ENCODE measurements at regions not wholly inside any gene's neighbourhood (a gene's known extent, or its start where the extent isn't known, plus 50 kb on each side); places are given as distances from the start of the nearest gene placed in this dataset.

DNA sequence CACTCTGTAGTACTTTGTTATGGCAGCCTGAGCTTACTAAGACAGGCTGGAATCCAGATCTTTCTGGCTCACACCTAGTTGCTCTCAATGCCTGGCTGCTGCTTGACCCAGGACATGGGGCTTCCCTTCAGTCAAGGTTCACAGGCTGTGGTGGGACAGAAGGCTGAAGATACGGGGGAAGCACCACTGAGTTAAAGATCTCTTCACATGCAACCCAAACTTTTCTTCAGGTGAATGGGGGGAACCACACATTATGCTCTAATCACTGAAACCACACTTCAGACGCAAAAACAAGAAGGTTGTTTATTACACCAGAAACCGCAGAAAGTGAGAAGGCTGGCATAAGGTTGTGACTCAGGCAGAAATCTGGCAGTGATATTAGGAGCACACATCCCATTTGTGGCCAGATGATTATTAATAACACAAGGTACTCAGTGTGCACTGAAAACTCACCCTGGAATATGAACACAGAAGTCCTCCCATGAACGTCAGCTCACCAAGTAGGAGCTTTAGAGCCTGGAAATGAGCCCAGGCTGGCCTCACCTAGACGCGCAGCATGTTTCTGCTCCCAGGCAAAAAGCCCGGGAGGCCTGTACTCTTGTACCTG, 230.5 kb upstream of the CHRNA7 start:
- no peak overlapping the region for H3K4me3 ChIP-seq (ENCODE audit: low read length in 2 of 2)
- no peaks in the 10 kb centered on the region for H3K9me3 ChIP-seq (ENCODE audit: control insufficient read depth in 2 of 2, low read length in 2 of 2)
- H3K4me1 ChIP-seq (ENCODE audit: control insufficient read depth, insufficient read depth, low read length) = no peaks in the 10 kb centered on the region
- H3K36me3 ChIP-seq (ENCODE audit: control insufficient read depth in 2 of 2, insufficient read depth in 2 of 2, low read length in 2 of 2) = no peaks in the 10 kb centered on the region
- no peaks in the 10 kb centered on the region for H3K27me3 ChIP-seq (ENCODE audit: control insufficient read depth in 1 of 2, insufficient read depth in 2 of 2, low read length in 2 of 2)
- no peak overlapping the region for H3K9ac ChIP-seq (ENCODE audit: low read length in 2 of 2)
- no peak overlapping the region for H3K27ac ChIP-seq (ENCODE audit: low read length)

- no peaks in the 10 kb centered on the region for H3K4me1 ChIP-seq (ENCODE audit: control insufficient read depth, insufficient read depth, low read length)
- no peaks in the 10 kb centered on the region for H3K9me3 ChIP-seq (ENCODE audit: control insufficient read depth in 2 of 2, low read length in 2 of 2)
- no peak overlapping the region for H3K27ac ChIP-seq (ENCODE audit: low read length)
- no peaks in the 10 kb centered on the region for H3K36me3 ChIP-seq (ENCODE audit: control insufficient read depth in 2 of 2, insufficient read depth in 2 of 2, low read length in 2 of 2)
- H3K9ac ChIP-seq (ENCODE audit: low read length in 2 of 2) = no peak overlapping the region
- H3K4me3 ChIP-seq (ENCODE audit: low read length in 2 of 2) = no peak overlapping the region
- H3K27me3 ChIP-seq (ENCODE audit: control insufficient read depth in 1 of 2, insufficient read depth in 2 of 2, low read length in 2 of 2) = no peaks in the 10 kb centered on the region
Observed at GRCh38 chr15:31801152-31801551, 229.2 kb upstream of the CHRNA7 start.

DNA sequence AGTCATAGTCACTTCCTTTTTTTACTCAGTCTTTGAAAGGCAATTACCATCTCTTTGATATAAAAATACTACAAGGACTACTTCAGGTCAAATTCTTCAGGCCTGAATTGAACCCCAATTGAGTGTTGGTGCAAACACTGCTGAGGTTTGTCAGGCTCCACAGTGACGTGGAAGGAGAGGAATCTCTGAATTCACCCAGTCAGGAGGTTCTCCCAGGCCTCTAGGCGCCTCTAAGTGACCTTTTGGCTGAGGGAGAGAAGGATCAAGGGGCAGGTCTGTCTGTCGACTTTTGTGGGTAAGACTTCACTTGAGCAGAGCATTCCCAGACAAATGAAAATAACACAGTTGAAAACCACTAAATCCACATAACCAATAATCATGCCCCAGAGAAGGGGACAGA, 227.6 kb upstream of the CHRNA7 start:
- Histone ChIP-seq H3K9ac (ENCODE audit: low read length in 2 of 2) (no peak overlapping the region), H3K9me3 (ENCODE audit: control insufficient read depth in 2 of 2, low read length in 2 of 2) (no peaks in the 10 kb centered on the region), H3K27me3 (ENCODE audit: control insufficient read depth in 1 of 2, insufficient read depth in 2 of 2, low read length in 2 of 2) (no peaks in the 10 kb centered on the region), H3K36me3 (ENCODE audit: control insufficient read depth in 2 of 2, insufficient read depth in 2 of 2, low read length in 2 of 2) (no peaks in the 10 kb centered on the region), H3K27ac (ENCODE audit: low read length) (no peak overlapping the region), H3K4me1 (ENCODE audit: control insufficient read depth, insufficient read depth, low read length) (no peaks in the 10 kb centered on the region), H3K4me3 (ENCODE audit: low read length in 2 of 2) (no peak overlapping the region)

GRCh38 chr15:31803388-31803884, 226.9 kb upstream of the CHRNA7 start:
- Histone ChIP-seq H3K27me3 (ENCODE audit: control insufficient read depth in 1 of 2, insufficient read depth in 2 of 2, low read length in 2 of 2) (no peaks in the 10 kb centered on the region), H3K36me3 (ENCODE audit: control insufficient read depth in 2 of 2, insufficient read depth in 2 of 2, low read length in 2 of 2) (no peaks in the 10 kb centered on the region), H3K9me3 (ENCODE audit: control insufficient read depth in 2 of 2, low read length in 2 of 2) (no peaks in the 10 kb centered on the region), H3K4me1 (ENCODE audit: control insufficient read depth, insufficient read depth, low read length) (no peaks in the 10 kb centered on the region), H3K9ac (ENCODE audit: low read length in 2 of 2) (no peak overlapping the region), H3K27ac (ENCODE audit: low read length) (no peak overlapping the region), H3K4me3 (ENCODE audit: low read length in 2 of 2) (no peak overlapping the region)

DNA sequence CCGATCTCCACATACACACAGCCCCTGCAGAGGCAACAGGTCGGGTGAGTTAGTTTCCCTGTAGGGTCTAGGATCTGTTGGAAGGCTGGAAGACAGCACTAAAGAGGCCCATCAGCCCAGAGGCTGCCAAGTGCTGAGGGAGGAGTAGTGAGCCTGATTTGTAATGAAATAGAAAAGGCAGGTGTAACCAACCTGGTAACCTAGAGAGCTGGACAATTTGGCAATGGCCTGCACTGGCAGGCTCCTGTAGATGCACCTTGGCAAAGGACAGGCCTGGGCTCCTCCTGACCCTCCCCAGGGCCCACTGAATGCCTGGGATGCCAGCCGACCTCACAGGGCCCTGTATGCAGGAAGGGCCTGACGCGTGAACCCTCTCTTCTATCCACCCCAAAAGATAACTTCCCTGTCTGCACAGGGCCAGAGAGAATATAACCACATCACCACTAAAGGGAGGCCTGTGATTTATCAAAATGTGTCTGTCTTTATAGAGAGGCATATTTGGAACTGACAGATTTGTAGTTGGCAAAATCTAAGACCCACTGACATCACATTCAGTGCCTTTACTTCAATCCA, 225.1 kb upstream of the CHRNA7 start:
- Histone ChIP-seq H3K27ac (ENCODE audit: low read length) (no peak overlapping the region), H3K4me1 (ENCODE audit: control insufficient read depth, insufficient read depth, low read length) (no peaks in the 10 kb centered on the region), H3K4me3 (ENCODE audit: low read length in 2 of 2) (no peak overlapping the region), H3K9ac (ENCODE audit: low read length in 2 of 2) (no peak overlapping the region), H3K36me3 (ENCODE audit: control insufficient read depth in 2 of 2, insufficient read depth in 2 of 2, low read length in 2 of 2) (no peaks in the 10 kb centered on the region), H3K27me3 (ENCODE audit: control insufficient read depth in 1 of 2, insufficient read depth in 2 of 2, low read length in 2 of 2) (no peaks in the 10 kb centered on the region), H3K9me3 (ENCODE audit: control insufficient read depth in 2 of 2, low read length in 2 of 2) (peaks cover 0 to 3% of the 10 kb centered on the region in 2 donors)

- Histone ChIP-seq H3K9ac (ENCODE audit: low read length in 2 of 2) (no peak overlapping the region), H3K4me3 (ENCODE audit: low read length in 2 of 2) (no peak overlapping the region), H3K27me3 (ENCODE audit: control insufficient read depth in 1 of 2, insufficient read depth in 2 of 2, low read length in 2 of 2) (no peaks in the 10 kb centered on the region), H3K9me3 (ENCODE audit: control insufficient read depth in 2 of 2, low read length in 2 of 2) (peaks cover 1 to 3% of the 10 kb centered on the region in 2 donors), H3K36me3 (ENCODE audit: control insufficient read depth in 2 of 2, insufficient read depth in 2 of 2, low read length in 2 of 2) (no peaks in the 10 kb centered on the region), H3K27ac (ENCODE audit: low read length) (no peak overlapping the region), H3K4me1 (ENCODE audit: control insufficient read depth, insufficient read depth, low read length) (no peaks in the 10 kb centered on the region)
Observed at GRCh38 chr15:31806106-31806505, 224.2 kb upstream of the CHRNA7 start.

DNA sequence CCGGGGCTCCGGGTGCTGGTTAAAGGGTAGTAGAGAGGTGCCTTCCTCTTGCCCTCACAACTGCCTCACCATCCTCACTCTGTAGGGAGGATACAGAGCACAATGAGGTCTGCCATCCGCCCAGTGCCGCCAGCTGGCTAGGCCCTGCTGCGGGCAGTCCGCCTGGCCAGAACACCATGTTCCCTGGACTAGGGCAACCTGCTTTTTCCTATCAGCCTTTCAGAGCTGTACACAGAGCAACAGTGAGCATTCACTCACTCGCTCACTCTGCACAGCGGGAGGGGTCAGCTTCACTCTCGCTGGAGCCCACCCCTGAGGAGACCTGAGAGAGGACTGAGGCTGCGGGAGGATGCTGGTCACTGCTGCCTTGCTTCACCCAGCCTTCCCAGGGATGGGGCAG, 218.7 kb upstream of the CHRNA7 start:
- H3K4me1 ChIP-seq (ENCODE audit: control insufficient read depth, insufficient read depth, low read length) = no peaks in the 10 kb centered on the region
- no peak overlapping the region for H3K4me3 ChIP-seq (ENCODE audit: low read length in 2 of 2)
- H3K9ac ChIP-seq (ENCODE audit: low read length in 2 of 2) = no peak overlapping the region

GRCh38 chr15:31814082-31814481, 216.2 kb upstream of the CHRNA7 start:
- H3K9ac ChIP-seq (ENCODE audit: low read length in 2 of 2) = no peak overlapping the region
- H3K9me3 ChIP-seq (ENCODE audit: control insufficient read depth in 2 of 2, low read length in 2 of 2) = peaks cover 2 to 3% of the 10 kb centered on the region in 2 donors
- no peaks in the 10 kb centered on the region for H3K4me1 ChIP-seq (ENCODE audit: control insufficient read depth, insufficient read depth, low read length)
- H3K27me3 ChIP-seq (ENCODE audit: control insufficient read depth in 1 of 2, insufficient read depth in 2 of 2, low read length in 2 of 2) = no peaks in the 10 kb centered on the region
- no peak overlapping the region for H3K4me3 ChIP-seq (ENCODE audit: low read length in 2 of 2)
- H3K27ac ChIP-seq (ENCODE audit: low read length) = no peak overlapping the region
- no peaks in the 10 kb centered on the region for H3K36me3 ChIP-seq (ENCODE audit: control insufficient read depth in 2 of 2, insufficient read depth in 2 of 2, low read length in 2 of 2)

More for the DNA sequence above, 218.7 kb upstream of the CHRNA7 start:
- H3K9me3 ChIP-seq (ENCODE audit: control insufficient read depth in 2 of 2, low read length in 2 of 2) = peaks cover 2 to 3% of the 10 kb centered on the region in 2 donors
- H3K27me3 ChIP-seq (ENCODE audit: control insufficient read depth in 1 of 2, insufficient read depth in 2 of 2, low read length in 2 of 2) = no peaks in the 10 kb centered on the region
- H3K36me3 ChIP-seq (ENCODE audit: control insufficient read depth in 2 of 2, insufficient read depth in 2 of 2, low read length in 2 of 2) = no peaks in the 10 kb centered on the region
- H3K27ac ChIP-seq (ENCODE audit: low read length) = no peak overlapping the region

GRCh38 chr15:31815411-31816155, 214.7 kb upstream of the CHRNA7 start:
- Histone ChIP-seq H3K9ac (ENCODE audit: low read length in 2 of 2) (no peak overlapping the region), H3K4me3 (ENCODE audit: low read length in 2 of 2) (no peak overlapping the region), H3K36me3 (ENCODE audit: control insufficient read depth in 2 of 2, insufficient read depth in 2 of 2, low read length in 2 of 2) (no peaks in the 10 kb centered on the region), H3K27me3 (ENCODE audit: control insufficient read depth in 1 of 2, insufficient read depth in 2 of 2, low read length in 2 of 2) (no peaks in the 10 kb centered on the region), H3K4me1 (ENCODE audit: control insufficient read depth, insufficient read depth, low read length) (no peaks in the 10 kb centered on the region), H3K9me3 (ENCODE audit: control insufficient read depth in 2 of 2, low read length in 2 of 2) (peaks cover 0 to 2% of the 10 kb centered on the region in 2 donors), H3K27ac (ENCODE audit: low read length) (no peak overlapping the region)

DNA sequence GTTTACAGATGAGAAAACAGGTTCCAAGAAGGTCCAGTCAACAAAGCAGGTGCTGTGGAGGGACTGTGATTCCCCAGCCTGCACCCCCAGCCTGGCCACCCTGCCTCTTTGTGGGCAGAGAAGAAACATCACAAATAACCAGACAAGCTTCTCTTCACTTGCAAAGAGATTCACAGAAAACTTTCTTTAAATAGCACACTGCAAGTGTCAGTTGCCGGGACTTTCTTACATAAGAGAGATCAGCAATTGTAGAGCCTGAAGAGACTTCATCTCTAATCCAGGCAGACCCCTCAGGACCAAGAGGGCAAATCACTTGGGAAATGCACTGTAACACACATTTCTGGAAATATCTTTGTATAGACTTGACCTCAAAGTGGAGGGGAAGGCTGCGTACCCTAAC, 207.9 kb upstream of the CHRNA7 start:
- no peak overlapping the region for H3K27ac ChIP-seq (ENCODE audit: low read length)
- no peaks in the 10 kb centered on the region for H3K36me3 ChIP-seq (ENCODE audit: control insufficient read depth in 2 of 2, insufficient read depth in 2 of 2, low read length in 2 of 2)
- H3K9me3 ChIP-seq (ENCODE audit: control insufficient read depth in 2 of 2, low read length in 2 of 2) = no peaks in the 10 kb centered on the region
- no peak overlapping the region for H3K4me3 ChIP-seq (ENCODE audit: low read length in 2 of 2)
- H3K9ac ChIP-seq (ENCODE audit: low read length in 2 of 2) = no peak overlapping the region
- no peaks in the 10 kb centered on the region for H3K27me3 ChIP-seq (ENCODE audit: control insufficient read depth in 1 of 2, insufficient read depth in 2 of 2, low read length in 2 of 2)
- no peaks in the 10 kb centered on the region for H3K4me1 ChIP-seq (ENCODE audit: control insufficient read depth, insufficient read depth, low read length)

GRCh38 chr15:31824024-31824423, 206.3 kb upstream of the CHRNA7 start:
- no peaks in the 10 kb centered on the region for H3K27me3 ChIP-seq (ENCODE audit: control insufficient read depth in 1 of 2, insufficient read depth in 2 of 2, low read length in 2 of 2)
- H3K4me1 ChIP-seq (ENCODE audit: control insufficient read depth, insufficient read depth, low read length) = no peaks in the 10 kb centered on the region
- no peak overlapping the region for H3K9ac ChIP-seq (ENCODE audit: low read length in 2 of 2)
- no peak overlapping the region for H3K4me3 ChIP-seq (ENCODE audit: low read length in 2 of 2)
- no peaks in the 10 kb centered on the region for H3K36me3 ChIP-seq (ENCODE audit: control insufficient read depth in 2 of 2, insufficient read depth in 2 of 2, low read length in 2 of 2)
- no peak overlapping the region for H3K27ac ChIP-seq (ENCODE audit: low read length)
- no peaks in the 10 kb centered on the region for H3K9me3 ChIP-seq (ENCODE audit: control insufficient read depth in 2 of 2, low read length in 2 of 2)
